Panc1 (cell line): ENCODE measurements at regions not wholly inside any gene's neighbourhood (a gene's known extent, or its start where the extent isn't known, plus 50 kb on each side); places are given as distances from the start of the nearest gene placed in this dataset.

Experiments
- CTCF ChIP-seq: fragments of 450-650 bp; IDR thresholded peaks from 2 replicates; pipeline ENCODE4 v1.5.1; 2017; ENCODE audit warnings: mild to moderate bottlenecking
- POLR2AphosphoS5 ChIP-seq: IDR thresholded peaks from 2 replicates; pipeline ENCODE4 v1.6.1; 2012; ENCODE audit warnings: mild to moderate bottlenecking, low read depth, low read length, moderate library complexity

GRCh38 chr16:88144028-88144511, 192.8 kb downstream of the BANP start:
- TF ChIP-seq CTCF (no peak), POLR2AphosphoS5 (no peak)
